GM18951 (cell line): ENCODE measurements at regions not wholly inside any gene's neighbourhood (a gene's known extent, or its start where the extent isn't known, plus 50 kb on each side); places are given as distances from the start of the nearest gene placed in this dataset.
"Not testable (repeated sequence)": the region's sequence is repeated elsewhere in the genome, so short reads cannot be mapped to it uniquely, and the experiment has no call there.

Experiments
- POLR2A ChIP-seq: IDR thresholded peaks from 4 replicates; pipeline ENCODE4 v1.6.1; 2011; ENCODE audit warnings: mild to moderate bottlenecking; ENCODE audit not compliant: insufficient read length, insufficient read depth; ENCODE audit errors: extremely low read depth
- in situ Hi-C: fragments of 300-500 bp; cut with MboI; formaldehyde crosslinking; loops from one replicate; pipeline ENCODE4 v1.12.0; 2022; ENCODE audit warnings: low sequenced_read_pairs, mixed read lengths, inconsistent platforms; ENCODE audit not compliant: unreplicated experiment

DNA sequence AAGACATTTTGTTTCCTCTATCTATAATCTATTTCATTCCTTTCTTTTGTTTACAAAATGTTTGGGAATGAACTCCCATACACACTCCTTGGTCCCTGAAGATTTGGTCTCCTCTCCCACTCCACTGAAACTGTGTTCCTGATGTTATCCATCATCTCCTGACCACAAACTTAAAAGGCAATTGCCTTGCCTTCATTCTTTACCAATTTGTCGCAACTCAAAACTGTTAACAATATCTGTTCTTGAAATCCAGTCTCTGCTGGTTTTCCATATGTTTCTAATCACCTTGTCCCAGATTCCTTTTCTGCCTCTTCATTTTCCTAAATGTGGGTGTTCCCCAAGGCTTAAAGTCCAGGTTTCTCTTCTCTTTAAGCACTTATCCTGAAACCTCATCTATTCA lies 262.2 kb upstream of the TTC29 start:
- TF ChIP-seq POLR2A, result no peak
- in situ Hi-C loops, result no loop called here

DNA sequence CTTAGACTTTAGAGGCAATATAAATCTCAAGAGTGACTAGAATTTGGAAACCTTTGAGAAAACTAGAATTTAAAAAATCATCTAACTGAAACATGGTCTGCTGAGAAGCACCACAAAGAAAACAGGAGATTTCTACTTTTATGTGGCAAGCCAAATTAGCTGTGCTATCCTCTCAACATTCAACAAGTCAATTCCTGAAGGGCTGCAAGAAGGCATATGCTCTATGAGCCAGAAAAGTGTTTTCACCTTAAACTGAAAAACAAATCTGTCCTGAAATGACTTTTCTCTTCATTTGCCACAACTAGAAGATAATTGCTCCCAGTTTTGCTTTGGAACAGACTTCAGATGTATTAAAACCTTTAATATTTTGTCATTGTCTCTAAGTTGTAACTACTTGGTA lies 263.2 kb upstream of the EDNRA start:
- no peak for TF ChIP-seq POLR2A
- in situ Hi-C loops, result no loop called here

DNA sequence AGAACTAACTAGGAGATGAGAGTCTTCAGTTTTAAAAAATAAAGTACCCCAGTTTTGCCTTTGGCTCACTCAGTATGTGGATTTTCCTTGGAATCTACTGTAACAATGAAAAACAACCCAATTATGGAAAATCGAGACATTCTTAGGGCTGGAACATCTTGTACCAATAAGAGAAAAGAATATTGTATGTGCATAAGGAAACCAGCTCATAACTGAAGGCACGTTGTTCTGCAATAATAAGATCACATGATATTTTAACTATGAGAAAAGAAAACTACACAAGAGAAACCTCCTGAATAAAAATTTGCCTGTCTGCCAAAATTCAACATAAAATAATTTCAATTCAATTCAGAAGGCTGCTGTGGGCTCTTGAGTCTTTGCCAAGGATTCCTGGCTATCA lies 261.8 kb upstream of the EDNRA start:
- no peak for TF ChIP-seq POLR2A
- in situ Hi-C loops, result no loop called here

DNA sequence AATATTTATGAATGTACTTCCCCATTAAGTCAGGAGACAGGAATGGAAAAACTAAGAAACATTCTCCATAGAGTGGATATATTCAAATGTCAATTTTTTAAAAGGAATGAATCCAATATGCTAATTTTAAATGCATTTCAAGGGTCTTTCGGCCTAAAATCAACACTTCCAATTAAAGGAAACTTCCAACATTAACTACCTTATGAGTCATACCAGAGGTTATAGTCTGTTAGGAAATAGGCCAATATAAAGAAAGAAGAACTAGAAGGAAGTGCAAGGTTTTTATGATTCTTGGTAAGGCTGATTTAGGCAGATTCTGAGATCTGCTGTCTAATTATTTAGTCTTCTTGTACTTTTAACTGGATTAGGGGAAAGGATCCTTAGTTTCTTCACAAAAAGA lies 260.1 kb upstream of the EDNRA start:
- in situ Hi-C loops, result no loop called here
- TF ChIP-seq POLR2A, result no peak

DNA sequence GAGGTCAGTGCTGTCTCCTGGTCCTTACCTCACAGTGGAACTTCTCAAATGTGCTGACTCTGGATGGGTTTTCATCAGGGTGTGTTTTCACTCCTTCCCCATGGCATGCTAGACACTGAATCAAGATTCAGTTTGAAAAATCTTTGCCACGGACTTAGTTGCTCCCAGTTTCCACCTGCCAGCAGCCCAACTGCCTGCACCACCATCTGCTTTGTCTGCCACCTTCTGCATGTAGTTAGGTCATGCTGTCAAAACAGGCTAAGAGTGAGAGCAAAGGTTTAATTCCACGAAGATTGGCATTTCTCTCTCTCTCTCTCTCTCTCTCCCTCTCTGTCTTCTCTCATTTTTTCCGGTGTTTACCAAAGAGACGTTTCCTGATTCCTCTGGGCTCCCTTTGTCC lies 258.0 kb upstream of the EDNRA start:
- in situ Hi-C loops, result no loop called here
- TF ChIP-seq POLR2A, result no peak

DNA sequence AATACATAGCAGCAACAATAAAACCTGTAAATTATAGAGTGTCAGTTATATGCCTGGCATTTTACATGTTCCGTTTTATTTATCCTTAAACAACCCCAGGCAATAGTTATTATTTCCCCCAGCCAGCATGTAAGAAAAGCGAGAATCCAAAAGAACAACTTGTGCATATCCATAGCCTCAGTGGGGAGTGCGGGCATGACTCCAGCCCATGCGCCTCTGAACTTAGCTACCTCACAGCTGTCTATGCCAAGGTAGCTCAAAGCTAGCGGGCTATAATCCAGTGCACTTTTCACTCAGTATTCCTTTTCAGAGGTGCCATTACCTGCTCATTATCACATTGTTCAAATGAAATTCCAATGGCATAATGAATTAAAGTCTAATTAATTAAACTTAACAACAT lies 257.3 kb upstream of the EDNRA start:
- in situ Hi-C loops, result no loop called here
- no peak for TF ChIP-seq POLR2A

DNA sequence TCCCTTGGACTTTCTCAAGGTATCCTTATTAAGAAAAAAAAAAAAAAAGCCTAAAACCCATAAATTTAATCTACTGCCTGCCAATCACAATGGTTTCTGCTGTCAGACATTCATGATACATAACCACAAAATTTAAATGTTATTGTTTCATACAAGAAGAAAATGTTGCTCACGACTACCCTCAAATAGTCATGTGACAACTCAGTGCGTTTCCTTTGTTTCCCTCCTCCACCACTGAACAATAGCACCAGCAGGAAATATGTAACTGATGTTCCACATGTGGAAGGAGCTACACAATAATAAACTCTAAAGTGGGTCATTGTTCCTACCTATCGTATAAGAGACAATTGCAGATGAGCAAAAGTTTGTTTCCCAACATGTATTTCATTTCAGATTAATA lies 244.1 kb upstream of the EDNRA start:
- no peak for TF ChIP-seq POLR2A
- in situ Hi-C loops, result no loop called here

DNA sequence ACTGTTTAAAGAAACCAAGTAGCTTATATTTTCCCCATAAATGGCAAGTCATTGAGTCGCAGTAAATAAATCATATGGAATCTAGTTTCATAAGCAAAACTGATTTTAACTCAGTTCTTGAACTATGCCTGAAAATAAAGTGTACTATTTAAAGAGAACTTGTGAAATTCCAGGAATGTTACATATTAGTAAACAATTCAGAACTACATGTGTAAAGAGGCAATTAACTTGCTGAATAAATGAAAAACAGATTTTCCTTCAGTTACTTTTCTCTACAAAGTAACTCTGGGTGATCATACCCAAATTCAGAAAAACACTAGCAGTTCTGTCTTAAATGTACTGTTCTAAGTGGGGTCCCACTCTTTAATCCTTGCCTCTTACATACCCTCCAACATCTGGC lies 236.1 kb upstream of the EDNRA start:
- in situ Hi-C loops, result no loop called here
- no peak for TF ChIP-seq POLR2A

DNA sequence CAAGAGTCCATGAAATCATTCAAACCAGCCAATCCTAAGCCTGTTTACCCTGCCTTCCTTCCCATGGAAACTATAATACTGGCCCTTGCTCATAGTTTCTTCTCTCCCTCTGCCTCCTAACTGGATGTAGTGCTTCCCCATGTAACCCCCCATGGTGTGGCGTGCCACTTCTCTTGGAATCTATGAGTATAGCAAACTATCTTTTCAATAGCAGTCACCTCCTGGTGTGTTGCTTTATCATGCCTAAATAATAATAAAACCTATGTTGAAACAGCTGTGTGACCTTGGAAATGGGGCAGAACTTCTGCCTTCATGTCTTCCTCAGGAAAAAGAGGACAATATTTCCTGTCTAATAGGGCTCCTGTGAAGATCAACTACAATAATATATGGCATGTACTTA lies 234.8 kb upstream of the EDNRA start:
- in situ Hi-C loops, result no loop called here
- no peak for TF ChIP-seq POLR2A

DNA sequence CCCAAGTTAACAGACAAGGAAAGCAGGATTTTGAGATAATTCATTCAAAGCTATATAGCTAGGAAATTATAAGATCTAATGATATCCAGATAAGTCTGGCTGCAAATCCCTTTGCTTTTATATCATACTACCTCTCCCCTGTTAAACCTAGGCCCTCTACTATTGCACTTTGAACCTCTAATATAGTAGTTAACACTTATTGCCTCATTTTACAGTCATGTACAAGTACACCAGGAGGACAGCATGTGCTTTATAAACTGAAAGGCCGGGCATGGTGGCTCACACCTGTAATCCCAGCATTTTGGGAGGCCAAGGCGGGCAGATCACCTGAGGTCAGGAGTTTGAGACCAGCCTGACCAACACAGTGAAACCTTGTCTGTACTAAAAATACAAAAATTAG lies 234.4 kb upstream of the EDNRA start:
- in situ Hi-C loops, result not testable (repeated sequence)

DNA sequence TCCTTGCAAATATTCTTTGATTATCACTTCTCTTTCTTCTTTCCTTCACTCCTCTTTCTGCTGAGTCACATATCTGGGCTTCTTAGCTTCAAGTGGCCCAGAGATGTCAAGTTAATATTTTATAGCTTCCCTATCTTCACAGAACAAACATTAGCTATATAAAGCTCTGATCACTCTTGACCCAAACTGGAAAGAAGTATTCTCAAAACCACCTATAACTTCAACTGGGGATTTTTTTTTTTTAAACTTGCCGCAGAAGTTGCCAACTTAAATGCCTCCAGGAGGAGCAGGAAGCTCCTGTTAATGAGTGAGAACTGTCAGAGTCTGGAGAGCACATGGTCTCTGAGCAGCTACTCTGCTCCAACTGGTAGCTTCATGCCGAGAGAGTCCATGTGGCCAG lies 233.3 kb upstream of the EDNRA start:
- in situ Hi-C loops, result no loop called here
- no peak for TF ChIP-seq POLR2A

DNA sequence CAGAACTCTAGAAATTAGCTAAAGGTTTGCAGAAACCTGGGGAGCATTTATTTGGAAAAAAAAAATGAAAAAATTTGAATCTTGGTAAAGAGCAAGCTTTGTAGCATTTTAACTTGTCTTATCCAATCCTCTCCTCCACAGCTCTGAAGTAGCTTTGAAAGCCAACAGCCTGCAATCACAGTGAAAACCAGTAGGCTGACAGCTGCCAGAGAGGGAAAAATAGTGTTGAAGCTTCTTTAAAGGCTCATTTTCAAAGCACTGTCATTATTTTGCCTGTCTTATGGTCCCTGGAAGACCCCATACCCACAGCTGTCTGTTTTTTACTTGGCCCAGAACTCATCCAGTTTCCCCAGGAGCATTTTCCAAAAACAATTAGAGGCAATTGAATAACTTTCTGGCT lies 230.8 kb upstream of the EDNRA start:
- in situ Hi-C loops, result no loop called here
- no peak for TF ChIP-seq POLR2A

DNA sequence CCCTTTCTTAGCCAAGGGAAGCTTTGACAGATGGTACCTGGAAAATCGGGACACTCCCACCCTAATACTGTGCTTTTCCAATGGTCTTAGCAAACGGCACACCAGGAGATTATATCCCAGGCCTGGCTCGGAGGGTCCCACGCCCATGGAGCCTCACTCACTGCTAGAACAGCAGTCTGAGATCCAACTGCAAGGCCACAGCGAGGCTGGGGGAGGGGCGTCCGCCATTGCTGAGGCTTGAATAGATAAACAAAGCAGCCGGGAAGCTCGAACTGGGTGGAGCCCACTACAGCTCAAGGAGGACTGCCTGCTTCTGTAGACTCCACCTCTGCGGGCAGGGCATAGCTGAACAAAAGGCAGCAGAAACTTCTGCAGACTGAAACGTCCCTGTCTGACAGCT lies 225.6 kb upstream of the EDNRA start:
- in situ Hi-C loops, result not testable (repeated sequence)

DNA sequence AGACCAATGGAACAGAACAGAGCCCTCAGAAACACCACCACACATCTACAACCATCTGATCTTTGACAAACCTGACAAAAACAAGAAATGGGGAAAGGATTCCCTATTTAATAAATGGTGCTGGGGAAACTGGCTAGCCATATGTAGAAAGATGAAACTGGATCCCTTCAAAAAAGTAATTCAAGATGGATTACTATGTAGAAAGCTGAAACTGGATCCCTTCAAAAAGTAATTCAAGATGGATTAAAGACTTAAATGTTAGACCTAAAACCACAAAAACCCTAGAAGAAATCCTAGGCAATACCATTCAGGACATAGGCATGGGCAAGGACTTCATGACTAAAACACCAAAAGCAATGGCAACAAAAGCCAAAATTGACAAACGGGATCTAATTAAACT lies 221.6 kb upstream of the EDNRA start:
- in situ Hi-C loops, result not testable (repeated sequence)

DNA sequence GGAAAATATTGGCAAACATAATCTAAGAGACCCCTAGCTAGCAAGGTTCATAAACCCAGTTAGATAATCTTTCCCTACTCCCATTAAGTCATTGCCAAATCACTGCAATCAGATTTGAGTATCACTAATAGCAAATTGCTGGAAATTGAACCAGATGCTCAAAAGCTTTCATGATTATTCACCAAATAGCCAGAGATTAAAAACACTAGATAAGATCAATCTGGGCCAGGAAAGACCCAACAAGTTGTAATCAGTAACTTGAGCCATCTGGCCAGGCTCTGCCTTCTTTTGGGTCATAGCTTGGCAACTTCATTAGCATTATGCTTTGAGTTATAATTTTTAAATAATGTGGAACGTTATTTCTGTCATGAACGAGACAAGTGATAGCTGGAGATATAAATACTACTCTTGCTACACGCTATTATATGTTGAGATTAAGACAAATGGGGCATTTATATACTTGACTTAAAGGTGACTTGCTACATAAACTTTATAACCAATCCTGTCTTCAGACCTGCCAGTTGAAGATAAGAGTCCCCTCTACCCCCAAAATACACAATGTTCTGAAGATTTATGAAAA lies 196.6 kb upstream of the EDNRA start:
- in situ Hi-C loops, result no loop called here
- no peak for TF ChIP-seq POLR2A
